ENCODE measurements at regions not wholly inside any gene's neighbourhood (a gene's known extent, or its start where the extent isn't known, plus 50 kb on each side); places are given as distances from the start of the nearest gene placed in this dataset.

DNA sequence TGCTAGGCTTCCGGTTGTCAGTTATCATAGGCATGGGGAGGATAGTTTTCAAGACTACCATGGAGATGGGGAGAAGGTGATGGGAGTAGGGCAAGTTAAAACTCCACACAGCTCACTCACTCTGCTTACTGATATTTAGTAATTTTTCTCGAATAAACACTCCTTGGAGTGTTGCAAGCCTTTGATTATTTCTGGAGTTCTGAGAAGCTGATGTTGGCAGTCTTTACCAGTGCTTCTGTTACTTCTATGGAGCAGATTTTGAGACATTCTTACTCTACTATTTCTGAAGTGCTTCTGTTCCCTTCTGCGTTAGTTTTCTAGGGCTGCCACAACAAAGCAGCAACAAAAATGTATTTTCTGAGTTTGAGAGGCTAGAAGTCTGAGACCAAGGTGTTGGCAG, 104.4 kb downstream of the CH25H start:
- Histone ChIP-seq H2AFZ (ENCODE audit: low read depth, low read length) (no peak overlapping the region; the same call in 1 of the 2 replicates), H4K20me1 (ENCODE audit: insufficient read depth, low read length) (no peaks in the 10 kb centered on the region), H3K4me3 (ENCODE audit: low read depth in 1 of 2, low read length in 2 of 2) (no peak overlapping the region), H3K79me2 (ENCODE audit: insufficient read depth, low read length) (no peaks in the 10 kb centered on the region), H3K9me3 (ENCODE audit: insufficient read depth, low read length, severe bottlenecking) (no peaks in the 10 kb centered on the region), H3K4me2 (ENCODE audit: insufficient read depth, low read length) (no peak overlapping the region), H3K27ac (ENCODE audit: low read length) (no peak overlapping the region), H3K27me3 (ENCODE audit: insufficient read depth, low read length, poor library complexity) (no peaks in the 10 kb centered on the region), H3K4me1 (ENCODE audit: insufficient read depth, low read length) (no peaks in the 10 kb centered on the region), H3K9ac (ENCODE audit: low read depth, low read length) (no peak overlapping the region), H3K36me3 (ENCODE audit: insufficient read depth, low read length) (no peaks in the 10 kb centered on the region)
- ATAC-seq (ENCODE audit: insufficient read depth, low read depth) (no peak), DNase-seq (no peak)
- no peak for TF ChIP-seq EZH2 (IDR thresholded peaks at IDR 0.05; ENCODE audit: borderline replicate concordance, low read depth, low read length, severe bottlenecking)
- TF ChIP-seq, protein P1, sequence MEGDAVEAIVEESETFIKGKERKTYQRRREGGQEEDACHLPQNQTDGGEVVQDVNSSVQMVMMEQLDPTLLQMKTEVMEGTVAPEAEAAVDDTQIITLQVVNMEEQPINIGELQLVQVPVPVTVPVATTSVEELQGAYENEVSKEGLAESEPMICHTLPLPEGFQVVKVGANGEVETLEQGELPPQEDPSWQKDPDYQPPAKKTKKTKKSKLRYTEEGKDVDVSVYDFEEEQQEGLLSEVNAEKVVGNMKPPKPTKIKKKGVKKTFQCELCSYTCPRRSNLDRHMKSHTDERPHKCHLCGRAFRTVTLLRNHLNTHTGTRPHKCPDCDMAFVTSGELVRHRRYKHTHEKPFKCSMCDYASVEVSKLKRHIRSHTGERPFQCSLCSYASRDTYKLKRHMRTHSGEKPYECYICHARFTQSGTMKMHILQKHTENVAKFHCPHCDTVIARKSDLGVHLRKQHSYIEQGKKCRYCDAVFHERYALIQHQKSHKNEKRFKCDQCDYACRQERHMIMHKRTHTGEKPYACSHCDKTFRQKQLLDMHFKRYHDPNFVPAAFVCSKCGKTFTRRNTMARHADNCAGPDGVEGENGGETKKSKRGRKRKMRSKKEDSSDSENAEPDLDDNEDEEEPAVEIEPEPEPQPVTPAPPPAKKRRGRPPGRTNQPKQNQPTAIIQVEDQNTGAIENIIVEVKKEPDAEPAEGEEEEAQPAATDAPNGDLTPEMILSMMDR (IDR thresholded peaks at IDR 0.05; ENCODE audit: borderline replicate concordance, extremely low read depth, low read length, poor library complexity, severe bottlenecking): no peak

DNA sequence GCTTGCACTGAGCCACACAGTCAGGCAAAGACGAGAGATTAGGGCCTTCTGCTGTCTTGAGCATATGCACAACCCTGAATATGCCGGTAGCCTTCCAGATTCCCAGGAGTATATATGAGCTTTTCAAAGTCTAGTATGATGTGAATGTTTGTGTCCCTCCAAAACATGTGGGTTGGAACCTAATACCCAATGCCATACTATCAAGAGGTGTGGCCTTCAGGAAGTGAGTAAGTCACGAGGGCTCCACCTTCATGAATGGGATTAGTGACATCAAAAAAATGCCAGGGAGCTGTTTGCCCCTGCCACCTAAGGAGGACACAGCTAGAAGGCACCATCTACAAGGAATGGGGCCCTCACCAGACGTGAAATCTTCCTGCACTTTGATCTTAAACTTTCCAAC, 105.2 kb downstream of the CH25H start:
- H3K4me2 ChIP-seq (ENCODE audit: insufficient read depth, low read length): no peak overlapping the region
- ATAC-seq (ENCODE audit: insufficient read depth, low read depth) (no peak), DNase-seq (no peak)
- H3K9me3 ChIP-seq (ENCODE audit: insufficient read depth, low read length, severe bottlenecking): no peaks in the 10 kb centered on the region
- no peaks in the 10 kb centered on the region for H3K27me3 ChIP-seq (ENCODE audit: insufficient read depth, low read length, poor library complexity)
- H2AFZ ChIP-seq (ENCODE audit: low read depth, low read length): no peak overlapping the region
- no peak overlapping the region for H3K27ac ChIP-seq (ENCODE audit: low read length)
- TF ChIP-seq, protein P1 (IDR thresholded peaks at IDR 0.05; ENCODE audit: borderline replicate concordance, extremely low read depth, low read length, poor library complexity, severe bottlenecking): no peak
- TF ChIP-seq EZH2 (IDR thresholded peaks at IDR 0.05; ENCODE audit: borderline replicate concordance, low read depth, low read length, severe bottlenecking): no peak
- no peaks in the 10 kb centered on the region for H3K79me2 ChIP-seq (ENCODE audit: insufficient read depth, low read length)
- H3K36me3 ChIP-seq (ENCODE audit: insufficient read depth, low read length): no peaks in the 10 kb centered on the region
- H3K4me1 ChIP-seq (ENCODE audit: insufficient read depth, low read length): no peaks in the 10 kb centered on the region
- no peaks in the 10 kb centered on the region for H4K20me1 ChIP-seq (ENCODE audit: insufficient read depth, low read length)
- H3K4me3 ChIP-seq (ENCODE audit: low read depth in 1 of 2, low read length in 2 of 2): no peak overlapping the region
- H3K9ac ChIP-seq (ENCODE audit: low read depth, low read length): no peak overlapping the region

DNA sequence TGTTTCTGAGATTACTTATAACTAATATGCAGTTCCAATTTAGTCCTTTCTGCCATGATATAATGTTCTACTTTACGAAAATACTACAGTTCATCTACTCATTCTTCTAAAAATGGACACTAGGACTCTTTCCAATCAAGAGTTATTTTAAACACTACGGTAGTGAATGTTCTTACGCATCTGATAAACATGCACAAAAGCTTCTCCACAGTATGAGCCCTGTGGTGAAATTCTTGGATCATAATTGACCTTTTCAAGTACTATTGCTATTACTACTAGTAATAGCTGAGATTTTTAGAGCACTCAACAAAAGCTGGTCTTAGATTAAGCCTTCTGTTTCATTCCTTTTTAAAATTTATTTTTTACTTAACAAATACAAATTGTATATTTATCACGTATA, 106.4 kb downstream of the CH25H start:
- TF ChIP-seq, protein P1 (IDR thresholded peaks at IDR 0.05; ENCODE audit: borderline replicate concordance, extremely low read depth, low read length, poor library complexity, severe bottlenecking): no peak
- no peak for TF ChIP-seq EZH2 (IDR thresholded peaks at IDR 0.05; ENCODE audit: borderline replicate concordance, low read depth, low read length, severe bottlenecking)
- DNase-seq (no peak), ATAC-seq (ENCODE audit: insufficient read depth, low read depth) (no peak)
- no peak overlapping the region for H3K4me3 ChIP-seq (ENCODE audit: low read depth in 1 of 2, low read length in 2 of 2)
- H2AFZ ChIP-seq (ENCODE audit: low read depth, low read length): no peak overlapping the region
- no peak overlapping the region for H3K27ac ChIP-seq (ENCODE audit: low read length)
- H3K27me3 ChIP-seq (ENCODE audit: insufficient read depth, low read length, poor library complexity): no peaks in the 10 kb centered on the region
- no peaks in the 10 kb centered on the region for H4K20me1 ChIP-seq (ENCODE audit: insufficient read depth, low read length)
- no peaks in the 10 kb centered on the region for H3K9me3 ChIP-seq (ENCODE audit: insufficient read depth, low read length, severe bottlenecking)
- no peaks in the 10 kb centered on the region for H3K36me3 ChIP-seq (ENCODE audit: insufficient read depth, low read length)
- H3K79me2 ChIP-seq (ENCODE audit: insufficient read depth, low read length): no peaks in the 10 kb centered on the region
- no peak overlapping the region for H3K4me2 ChIP-seq (ENCODE audit: insufficient read depth, low read length)
- no peaks in the 10 kb centered on the region for H3K4me1 ChIP-seq (ENCODE audit: insufficient read depth, low read length)
- no peak overlapping the region for H3K9ac ChIP-seq (ENCODE audit: low read depth, low read length)

DNA sequence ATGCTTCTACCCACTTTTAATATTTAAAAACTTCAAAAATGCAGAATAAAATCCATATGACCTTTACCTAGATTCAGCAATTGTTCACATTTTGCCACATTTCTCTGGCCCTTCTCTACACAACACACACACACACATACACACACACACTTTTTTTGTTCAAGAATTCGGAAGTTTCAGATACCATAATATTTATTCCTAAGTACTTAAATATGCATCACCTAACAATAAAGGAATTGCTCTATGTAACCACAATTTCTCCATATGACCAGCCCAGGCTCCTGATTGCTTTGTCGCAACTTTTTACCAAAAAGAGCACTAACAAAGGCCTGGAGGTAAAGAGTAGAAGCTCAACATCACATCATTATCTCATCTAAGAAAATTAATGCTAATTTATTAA, 106.6 kb downstream of the FAS start:
- Histone ChIP-seq H3K79me2 (ENCODE audit: insufficient read depth, low read length) (no peaks in the 10 kb centered on the region), H3K4me1 (ENCODE audit: insufficient read depth, low read length) (no peaks in the 10 kb centered on the region), H3K4me2 (ENCODE audit: insufficient read depth, low read length) (no peak overlapping the region), H3K4me3 (ENCODE audit: low read depth in 1 of 2, low read length in 2 of 2) (no peak overlapping the region), H3K27ac (ENCODE audit: low read length) (no peak overlapping the region), H3K36me3 (ENCODE audit: insufficient read depth, low read length) (no peaks in the 10 kb centered on the region), H3K27me3 (ENCODE audit: insufficient read depth, low read length, poor library complexity) (no peaks in the 10 kb centered on the region), H3K9ac (ENCODE audit: low read depth, low read length) (no peak overlapping the region), H2AFZ (ENCODE audit: low read depth, low read length) (no peak overlapping the region), H3K9me3 (ENCODE audit: insufficient read depth, low read length, severe bottlenecking) (no peaks in the 10 kb centered on the region), H4K20me1 (ENCODE audit: insufficient read depth, low read length) (no peaks in the 10 kb centered on the region)
- no peak for TF ChIP-seq EZH2 (IDR thresholded peaks at IDR 0.05; ENCODE audit: borderline replicate concordance, low read depth, low read length, severe bottlenecking)
- TF ChIP-seq, protein P1 (IDR thresholded peaks at IDR 0.05; ENCODE audit: borderline replicate concordance, extremely low read depth, low read length, poor library complexity, severe bottlenecking): no peak
- ATAC-seq (ENCODE audit: insufficient read depth, low read depth) (no peak), DNase-seq (no peak)

Data from DND-41 (cell line).